ENCODE measurements at regions not wholly inside any gene's neighbourhood (a gene's known extent, or its start where the extent isn't known, plus 50 kb on each side); places are given as distances from the start of the nearest gene placed in this dataset.

GRCh38 chr9:103574056-103574455 lies 520.1 kb upstream of the SMC2 start (continued):
- TF ChIP-seq REST (IDR thresholded peaks at IDR 0.05; ENCODE audit: unreplicated experiment) = no peak
- TF ChIP-seq NANOG (IDR thresholded peaks at IDR 0.05; ENCODE audit: borderline replicate concordance) = no peak
- no peak for TF ChIP-seq EZH2phosphoT487 (IDR thresholded peaks at IDR 0.05; ENCODE audit: unreplicated experiment)
- TF ChIP-seq, protein P1, sequence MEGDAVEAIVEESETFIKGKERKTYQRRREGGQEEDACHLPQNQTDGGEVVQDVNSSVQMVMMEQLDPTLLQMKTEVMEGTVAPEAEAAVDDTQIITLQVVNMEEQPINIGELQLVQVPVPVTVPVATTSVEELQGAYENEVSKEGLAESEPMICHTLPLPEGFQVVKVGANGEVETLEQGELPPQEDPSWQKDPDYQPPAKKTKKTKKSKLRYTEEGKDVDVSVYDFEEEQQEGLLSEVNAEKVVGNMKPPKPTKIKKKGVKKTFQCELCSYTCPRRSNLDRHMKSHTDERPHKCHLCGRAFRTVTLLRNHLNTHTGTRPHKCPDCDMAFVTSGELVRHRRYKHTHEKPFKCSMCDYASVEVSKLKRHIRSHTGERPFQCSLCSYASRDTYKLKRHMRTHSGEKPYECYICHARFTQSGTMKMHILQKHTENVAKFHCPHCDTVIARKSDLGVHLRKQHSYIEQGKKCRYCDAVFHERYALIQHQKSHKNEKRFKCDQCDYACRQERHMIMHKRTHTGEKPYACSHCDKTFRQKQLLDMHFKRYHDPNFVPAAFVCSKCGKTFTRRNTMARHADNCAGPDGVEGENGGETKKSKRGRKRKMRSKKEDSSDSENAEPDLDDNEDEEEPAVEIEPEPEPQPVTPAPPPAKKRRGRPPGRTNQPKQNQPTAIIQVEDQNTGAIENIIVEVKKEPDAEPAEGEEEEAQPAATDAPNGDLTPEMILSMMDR (conservative IDR thresholded peaks at IDR 0.05; ENCODE audit: low read depth in 2 of 2) = no peak

GRCh38 chr9:103586721-103587120 lies 507.4 kb upstream of the SMC2 start:
- Mint-ChIP-seq H3K36me3 (ENCODE audit: low read depth) (peaks cover 24% of the 10 kb centered on the region), H3K27ac (no peak overlapping the region), H3K4me1 (no peaks in the 10 kb centered on the region), H3K9me3 (peaks cover 82% of the 10 kb centered on the region), H3K27me3 (ENCODE audit: insufficient read depth, low read depth, poor library complexity) (no peaks in the 10 kb centered on the region), H3K4me3 (no peak overlapping the region)
- Histone ChIP-seq H3K4me2 (no peak overlapping the region), H4K20me1 (replicated peaks; ENCODE audit: insufficient read depth) (no peaks in the 10 kb centered on the region), H3K27me3 (ENCODE audit: insufficient read depth) (no peaks in the 10 kb centered on the region), H3K36me3 (ENCODE audit: insufficient read depth) (0 out of 2 replicates have a peak, but pooled peaks cover 6% of the 10 kb centered on the region), H3K9me2 (ENCODE audit: insufficient read depth) (no peaks in the 10 kb centered on the region), H3K79me2 (replicated peaks; ENCODE audit: insufficient read depth) (no peaks in the 10 kb centered on the region), H3K4me1 (ENCODE audit: insufficient read depth) (no peaks in the 10 kb centered on the region), H2AFZ (no peak overlapping the region), H3K4me3 (no peak overlapping the region), H3F3A (replicated peaks; ENCODE audit: low read depth) (no peaks in the 10 kb centered on the region), H3K27ac (ENCODE audit: low read depth) (no peak overlapping the region)
- no peak for ATAC-seq
- DNase-seq (ENCODE audit: low spot score) = no peak
- no peak for TF ChIP-seq REST (IDR thresholded peaks at IDR 0.05; ENCODE audit: unreplicated experiment)
- TF ChIP-seq JUNB (IDR thresholded peaks at IDR 0.05; ENCODE audit: unreplicated experiment) = no peak
- TF ChIP-seq ZNF114 (CRISPR knock-in tag; IDR thresholded peaks at IDR 0.05) = no peak
- TF ChIP-seq, protein P2, sequence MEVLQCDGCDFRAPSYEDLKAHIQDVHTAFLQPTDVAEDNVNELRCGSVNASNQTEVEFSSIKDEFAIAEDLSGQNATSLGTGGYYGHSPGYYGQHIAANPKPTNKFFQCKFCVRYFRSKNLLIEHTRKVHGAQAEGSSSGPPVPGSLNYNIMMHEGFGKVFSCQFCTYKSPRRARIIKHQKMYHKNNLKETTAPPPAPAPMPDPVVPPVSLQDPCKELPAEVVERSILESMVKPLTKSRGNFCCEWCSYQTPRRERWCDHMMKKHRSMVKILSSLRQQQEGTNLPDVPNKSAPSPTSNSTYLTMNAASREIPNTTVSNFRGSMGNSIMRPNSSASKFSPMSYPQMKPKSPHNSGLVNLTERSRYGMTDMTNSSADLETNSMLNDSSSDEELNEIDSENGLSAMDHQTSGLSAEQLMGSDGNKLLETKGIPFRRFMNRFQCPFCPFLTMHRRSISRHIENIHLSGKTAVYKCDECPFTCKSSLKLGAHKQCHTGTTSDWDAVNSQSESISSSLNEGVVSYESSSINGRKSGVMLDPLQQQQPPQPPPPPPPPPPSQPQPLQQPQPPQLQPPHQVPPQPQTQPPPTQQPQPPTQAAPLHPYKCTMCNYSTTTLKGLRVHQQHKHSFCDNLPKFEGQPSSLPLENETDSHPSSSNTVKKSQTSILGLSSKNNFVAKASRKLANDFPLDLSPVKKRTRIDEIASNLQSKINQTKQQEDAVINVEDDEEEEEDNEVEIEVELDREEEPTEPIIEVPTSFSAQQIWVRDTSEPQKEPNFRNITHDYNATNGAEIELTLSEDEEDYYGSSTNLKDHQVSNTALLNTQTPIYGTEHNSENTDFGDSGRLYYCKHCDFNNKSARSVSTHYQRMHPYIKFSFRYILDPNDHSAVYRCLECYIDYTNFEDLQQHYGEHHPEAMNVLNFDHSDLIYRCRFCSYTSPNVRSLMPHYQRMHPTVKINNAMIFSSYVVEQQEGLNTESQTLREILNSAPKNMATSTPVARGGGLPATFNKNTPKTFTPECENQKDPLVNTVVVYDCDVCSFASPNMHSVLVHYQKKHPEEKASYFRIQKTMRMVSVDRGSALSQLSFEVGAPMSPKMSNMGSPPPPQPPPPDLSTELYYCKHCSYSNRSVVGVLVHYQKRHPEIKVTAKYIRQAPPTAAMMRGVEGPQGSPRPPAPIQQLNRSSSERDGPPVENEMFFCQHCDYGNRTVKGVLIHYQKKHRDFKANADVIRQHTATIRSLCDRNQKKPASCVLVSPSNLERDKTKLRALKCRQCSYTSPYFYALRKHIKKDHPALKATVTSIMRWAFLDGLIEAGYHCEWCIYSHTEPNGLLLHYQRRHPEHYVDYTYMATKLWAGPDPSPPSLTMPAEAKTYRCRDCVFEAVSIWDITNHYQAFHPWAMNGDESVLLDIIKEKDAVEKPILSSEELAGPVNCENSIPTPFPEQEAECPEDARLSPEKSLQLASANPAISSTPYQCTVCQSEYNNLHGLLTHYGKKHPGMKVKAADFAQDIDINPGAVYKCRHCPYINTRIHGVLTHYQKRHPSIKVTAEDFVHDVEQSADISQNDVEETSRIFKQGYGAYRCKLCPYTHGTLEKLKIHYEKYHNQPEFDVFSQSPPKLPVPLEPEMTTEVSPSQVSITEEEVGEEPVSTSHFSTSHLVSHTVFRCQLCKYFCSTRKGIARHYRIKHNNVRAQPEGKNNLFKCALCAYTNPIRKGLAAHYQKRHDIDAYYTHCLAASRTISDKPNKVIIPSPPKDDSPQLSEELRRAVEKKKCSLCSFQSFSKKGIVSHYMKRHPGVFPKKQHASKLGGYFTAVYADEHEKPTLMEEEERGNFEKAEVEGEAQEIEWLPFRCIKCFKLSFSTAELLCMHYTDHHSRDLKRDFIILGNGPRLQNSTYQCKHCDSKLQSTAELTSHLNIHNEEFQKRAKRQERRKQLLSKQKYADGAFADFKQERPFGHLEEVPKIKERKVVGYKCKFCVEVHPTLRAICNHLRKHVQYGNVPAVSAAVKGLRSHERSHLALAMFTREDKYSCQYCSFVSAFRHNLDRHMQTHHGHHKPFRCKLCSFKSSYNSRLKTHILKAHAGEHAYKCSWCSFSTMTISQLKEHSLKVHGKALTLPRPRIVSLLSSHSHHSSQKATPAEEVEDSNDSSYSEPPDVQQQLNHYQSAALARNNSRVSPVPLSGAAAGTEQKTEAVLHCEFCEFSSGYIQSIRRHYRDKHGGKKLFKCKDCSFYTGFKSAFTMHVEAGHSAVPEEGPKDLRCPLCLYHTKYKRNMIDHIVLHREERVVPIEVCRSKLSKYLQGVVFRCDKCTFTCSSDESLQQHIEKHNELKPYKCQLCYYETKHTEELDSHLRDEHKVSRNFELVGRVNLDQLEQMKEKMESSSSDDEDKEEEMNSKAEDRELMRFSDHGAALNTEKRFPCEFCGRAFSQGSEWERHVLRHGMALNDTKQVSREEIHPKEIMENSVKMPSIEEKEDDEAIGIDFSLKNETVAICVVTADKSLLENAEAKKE (CRISPR knock-in tag; IDR thresholded peaks at IDR 0.05) = no peak
- TF ChIP-seq, protein P1 (conservative IDR thresholded peaks at IDR 0.05; ENCODE audit: low read depth in 2 of 2) = no peak
